NCI-H1105 (cell line): ENCODE measurements at regions not wholly inside any gene's neighbourhood (a gene's known extent, or its start where the extent isn't known, plus 50 kb on each side); places are given as distances from the start of the nearest gene placed in this dataset.

ENCODE experiments used
- DNase-seq: peaks from one replicate; lab custom pipeline; 2025; lab: John Stamatoyannopoulos, UW

DNA sequence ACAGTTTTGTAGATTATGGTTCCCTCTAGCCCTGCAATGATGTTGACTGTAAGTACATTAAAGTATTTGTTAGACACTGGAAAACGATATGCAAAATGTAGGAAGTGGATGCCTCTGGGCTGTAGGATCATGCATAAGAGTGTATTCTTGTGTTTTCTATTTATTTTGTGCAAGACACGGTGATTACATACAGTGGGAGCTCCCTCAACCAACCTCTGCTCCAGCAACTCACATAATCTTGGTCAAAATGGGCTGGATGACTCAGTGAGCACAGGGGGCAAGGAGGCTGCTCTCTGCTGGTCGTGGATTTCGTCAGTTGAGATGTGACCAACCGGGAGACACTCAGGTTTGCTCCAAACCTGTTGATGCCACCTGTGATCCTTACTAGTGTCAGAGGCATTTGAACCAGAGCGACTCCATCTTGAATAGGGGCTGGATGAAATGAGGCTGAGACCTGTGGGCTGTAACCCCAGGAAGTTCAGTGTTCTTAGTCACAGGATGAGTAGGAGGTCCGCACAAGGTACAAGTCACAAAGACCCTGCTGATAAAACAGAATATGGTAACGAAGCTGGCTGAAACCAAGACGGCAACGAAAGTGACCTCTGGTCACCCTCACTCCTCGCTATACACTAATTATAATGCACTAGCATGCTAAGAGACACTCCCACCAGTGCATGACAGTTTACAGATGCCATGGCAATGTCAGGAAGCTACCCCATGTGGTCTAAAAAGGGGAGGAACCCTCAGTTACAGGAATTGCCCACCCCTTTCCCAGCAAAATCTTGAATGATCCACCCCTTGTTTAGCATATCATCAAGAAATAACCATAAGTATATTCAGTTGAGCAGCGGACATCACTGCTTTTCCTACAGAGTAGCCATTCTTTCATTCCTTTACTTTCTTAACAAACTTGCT is 56.4 kb upstream of the FAM20C start:
- DNase-seq = no peak

DNA sequence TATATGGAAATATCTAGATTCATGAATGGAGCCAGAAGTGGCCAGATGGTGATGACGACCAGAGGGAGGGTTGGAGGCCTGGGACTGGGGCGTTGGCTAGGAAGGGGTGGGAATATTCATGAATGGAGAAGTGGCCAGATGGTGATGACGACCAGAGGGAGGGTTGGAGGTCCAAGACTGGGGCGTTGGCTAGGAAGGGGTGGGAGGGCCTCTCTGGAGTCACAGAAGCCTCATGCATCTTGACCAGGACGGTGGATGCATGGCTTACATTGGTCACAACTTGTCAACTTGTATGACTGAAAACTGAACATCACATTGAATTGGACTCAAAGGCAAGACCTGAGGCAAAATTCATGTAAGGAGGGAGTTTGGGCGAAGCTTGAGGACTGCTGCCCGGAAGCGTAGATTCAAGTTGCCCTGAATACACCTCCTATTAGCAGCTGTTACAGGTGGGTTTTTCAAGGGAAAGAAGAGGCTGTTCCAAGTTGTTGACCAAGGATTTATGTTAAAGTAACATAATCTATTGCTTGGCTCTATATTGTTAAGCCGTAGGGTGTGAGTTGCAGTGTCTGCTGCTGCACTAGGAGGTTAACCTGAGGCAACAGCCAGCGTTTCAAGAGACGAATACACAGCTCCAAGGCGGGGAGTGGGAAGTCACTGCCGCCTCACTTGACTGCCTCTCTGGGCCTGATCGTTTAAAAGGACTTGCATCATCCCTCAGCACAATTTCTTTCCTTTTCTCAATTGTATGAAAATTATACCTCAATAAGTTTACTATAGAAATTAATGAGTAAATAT is 55.1 kb upstream of the FAM20C start:
- no peak for DNase-seq

DNA sequence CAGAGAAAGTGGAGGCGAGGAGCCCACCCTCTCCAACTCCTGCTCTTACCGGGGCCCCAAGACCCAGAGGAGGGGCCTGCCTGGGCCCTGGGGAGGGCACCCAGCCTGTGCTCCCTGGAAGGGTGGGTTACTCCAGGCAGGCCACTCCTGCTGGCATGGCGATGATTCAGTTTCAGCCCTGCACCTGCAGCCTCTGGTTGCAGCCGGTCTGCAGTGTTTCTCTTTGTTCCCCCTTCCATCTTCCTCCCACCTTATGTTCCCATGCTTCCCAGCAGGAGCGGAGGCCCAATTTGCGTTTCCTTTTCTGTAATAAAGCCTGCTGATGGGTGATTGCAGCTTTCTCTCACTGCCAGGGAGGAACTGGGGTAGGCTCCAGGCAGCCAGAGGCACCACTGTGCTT is 53.2 kb upstream of the FAM20C start:
- no peak for DNase-seq

DNA sequence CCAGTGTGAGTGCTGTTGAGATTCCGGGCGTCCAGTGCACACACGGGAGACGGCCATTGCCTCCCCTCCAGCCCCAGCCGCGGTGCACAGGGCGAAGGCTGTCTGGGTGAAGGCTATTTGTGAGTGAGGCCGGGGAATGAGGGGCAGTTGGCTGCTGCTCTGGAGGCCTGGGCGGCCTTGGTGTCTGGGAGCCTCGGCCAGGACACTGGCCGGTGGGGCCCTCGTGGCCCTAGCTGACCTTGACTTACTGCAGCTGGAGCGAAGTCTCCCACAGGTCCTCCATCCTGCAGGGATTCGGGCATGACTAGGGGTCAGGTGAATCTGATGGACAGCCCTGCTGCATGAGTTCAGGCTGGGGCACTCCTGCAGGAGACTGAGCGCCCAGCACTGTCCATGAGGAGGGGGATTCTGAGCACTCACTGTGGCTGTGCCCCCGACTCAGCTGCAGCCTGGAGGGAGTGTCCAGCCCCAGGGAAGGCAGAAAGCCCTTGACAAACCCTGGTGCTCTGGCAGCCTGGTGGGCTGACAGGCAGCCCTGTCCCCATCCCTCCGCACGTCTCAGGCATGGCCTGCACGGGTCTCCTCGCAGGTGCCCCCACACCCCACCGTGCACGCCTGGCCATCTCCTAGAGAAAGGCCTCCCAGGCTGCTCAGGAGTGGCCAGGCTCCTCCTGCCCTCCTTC is 52.7 kb upstream of the FAM20C start:
- no peak for DNase-seq

DNA sequence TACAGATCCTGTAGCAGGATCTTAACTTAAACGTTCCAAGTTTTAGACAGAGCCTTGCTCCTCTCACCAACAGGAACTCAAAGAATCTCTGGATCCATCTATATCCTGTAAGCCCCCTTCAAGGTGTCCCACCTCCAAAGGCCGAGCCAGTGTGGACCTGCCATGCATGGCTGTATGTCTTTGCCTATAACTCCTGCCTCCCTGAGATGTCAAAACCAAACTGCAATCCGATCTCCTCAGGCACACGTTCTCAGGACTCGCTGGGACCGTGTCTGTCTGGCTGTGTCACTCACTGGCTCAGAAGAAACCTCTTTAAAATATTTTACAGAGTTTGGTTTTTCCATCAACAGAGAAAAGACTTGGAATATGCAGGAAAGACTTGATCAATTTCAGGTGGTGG is 51.4 kb upstream of the FAM20C start:
- no peak for DNase-seq

DNA sequence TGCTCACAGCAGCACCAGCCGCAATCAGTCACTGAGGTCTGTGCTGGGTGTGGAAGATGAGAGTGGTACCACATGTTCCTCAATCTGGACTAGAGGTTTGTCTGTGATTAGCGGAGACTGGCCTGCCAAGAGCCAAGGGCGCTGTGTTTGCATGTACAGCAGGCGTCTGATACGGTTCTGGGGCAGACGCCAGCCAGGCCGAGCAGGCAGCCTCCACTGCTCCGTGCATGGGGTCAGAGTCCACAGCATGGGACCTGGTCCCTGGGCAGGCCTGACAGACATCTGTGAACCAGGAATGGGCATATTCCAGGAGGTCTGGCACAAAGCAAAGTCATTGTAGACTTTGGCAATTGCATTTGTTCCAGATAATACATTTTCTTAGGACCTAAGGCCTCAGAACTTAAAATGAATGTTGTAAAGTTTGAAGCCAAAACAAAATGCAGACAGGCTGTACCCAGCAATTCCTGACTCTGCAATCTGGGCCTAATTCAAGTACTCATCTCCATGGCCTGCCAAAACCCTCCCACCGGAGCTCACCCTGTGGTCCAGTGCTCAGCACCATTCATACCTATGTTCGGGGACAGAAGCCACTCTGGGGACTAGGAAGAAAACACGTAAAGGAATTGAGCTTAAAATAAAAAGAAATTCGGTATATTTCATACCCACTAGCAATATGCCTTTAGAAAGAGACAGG is 50.0 kb upstream of the FAM20C start:
- no peak for DNase-seq
